Peyer's patch (tissue), 4 donors: ENCODE measurements at regions not wholly inside any gene's neighbourhood (a gene's known extent, or its start where the extent isn't known, plus 50 kb on each side); places are given as distances from the start of the nearest gene placed in this dataset.

Experiments used
- POLR2A ChIP-seq, 2 donors: fragments of 450-650 bp; IDR thresholded peaks; one replicate each; pipeline ENCODE4 v1.5.1; 2017; ENCODE audit warnings: antibody characterized with exemption in 2 of 2, mild to moderate bottlenecking in 2 of 2, moderate library complexity in 2 of 2
- TF ChIP-seq, protein P1 (sequence below), 6 experiments: fragments of 450-650 bp in 4 of 6; fragments of 200-600 bp in 2 of 6; sonication (generic) in 1 of 6; IDR thresholded peaks; one replicate each; pipeline ENCODE4 v1.5.1; 2017 to 2019; ENCODE audit warnings: antibody characterized with exemption in 6 of 6, mild to moderate bottlenecking in 3 of 6, moderate library complexity in 1 of 6

DNA sequence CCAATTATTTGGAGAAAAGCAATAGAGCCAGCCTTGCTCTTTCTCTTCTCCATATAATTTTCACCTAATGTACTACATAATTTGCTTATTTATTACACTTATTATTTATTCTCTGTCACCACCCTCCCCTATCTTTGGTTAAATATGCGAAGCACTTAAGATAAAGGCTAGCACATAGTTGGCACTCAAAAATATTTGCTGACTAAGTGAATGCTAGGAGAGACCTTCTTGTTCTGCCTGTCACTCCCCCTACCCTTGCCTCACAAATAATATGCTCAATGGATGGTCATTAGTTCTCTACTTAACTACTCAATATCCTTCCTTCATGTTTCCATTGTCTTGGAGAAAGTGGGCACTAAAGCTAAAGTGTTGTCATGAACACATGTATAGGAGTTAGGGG lies 139.7 kb upstream of the ZC3H11B start:
- TF ChIP-seq, protein P1, sequence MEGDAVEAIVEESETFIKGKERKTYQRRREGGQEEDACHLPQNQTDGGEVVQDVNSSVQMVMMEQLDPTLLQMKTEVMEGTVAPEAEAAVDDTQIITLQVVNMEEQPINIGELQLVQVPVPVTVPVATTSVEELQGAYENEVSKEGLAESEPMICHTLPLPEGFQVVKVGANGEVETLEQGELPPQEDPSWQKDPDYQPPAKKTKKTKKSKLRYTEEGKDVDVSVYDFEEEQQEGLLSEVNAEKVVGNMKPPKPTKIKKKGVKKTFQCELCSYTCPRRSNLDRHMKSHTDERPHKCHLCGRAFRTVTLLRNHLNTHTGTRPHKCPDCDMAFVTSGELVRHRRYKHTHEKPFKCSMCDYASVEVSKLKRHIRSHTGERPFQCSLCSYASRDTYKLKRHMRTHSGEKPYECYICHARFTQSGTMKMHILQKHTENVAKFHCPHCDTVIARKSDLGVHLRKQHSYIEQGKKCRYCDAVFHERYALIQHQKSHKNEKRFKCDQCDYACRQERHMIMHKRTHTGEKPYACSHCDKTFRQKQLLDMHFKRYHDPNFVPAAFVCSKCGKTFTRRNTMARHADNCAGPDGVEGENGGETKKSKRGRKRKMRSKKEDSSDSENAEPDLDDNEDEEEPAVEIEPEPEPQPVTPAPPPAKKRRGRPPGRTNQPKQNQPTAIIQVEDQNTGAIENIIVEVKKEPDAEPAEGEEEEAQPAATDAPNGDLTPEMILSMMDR (IDR thresholded peaks at IDR 0.05) = no peak
- TF ChIP-seq POLR2A (IDR thresholded peaks at IDR 0.05) = no peak
